HG03432 (cell line): ENCODE measurements at regions not wholly inside any gene's neighbourhood (a gene's known extent, or its start where the extent isn't known, plus 50 kb on each side); places are given as distances from the start of the nearest gene placed in this dataset.
"Not testable (repeated sequence)": the region's sequence is repeated elsewhere in the genome, so short reads cannot be mapped to it uniquely, and the experiment has no call there.

ENCODE experiments used
- ATAC-seq: cut with Tn5 transposase; IDR thresholded peaks from one replicate; pipeline ENCODE4 v1.9.1; 2021; ENCODE audit warnings: mild to moderate bottlenecking, moderate library complexity; ENCODE audit not compliant: unreplicated experiment

DNA sequence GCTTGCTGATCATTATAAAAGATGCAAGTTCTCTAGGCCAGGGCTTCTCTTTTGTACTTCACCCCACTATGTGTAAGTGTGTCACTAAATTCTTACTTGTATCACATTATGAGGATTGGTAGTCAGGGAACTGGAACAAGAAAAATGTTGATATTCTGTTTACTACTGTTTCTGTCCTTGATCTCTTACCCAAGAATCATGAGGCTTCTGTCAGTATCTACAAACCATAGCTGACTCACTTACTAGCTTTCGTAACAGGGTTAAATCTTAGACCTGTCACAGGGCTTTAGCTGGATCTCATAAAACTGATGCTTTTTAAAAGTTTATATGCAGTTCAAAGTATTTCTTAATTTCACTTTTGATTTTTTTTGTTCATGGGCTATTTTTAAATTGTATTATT lies 681.2 kb downstream of the PLPP3 start:
- no peak for ATAC-seq

DNA sequence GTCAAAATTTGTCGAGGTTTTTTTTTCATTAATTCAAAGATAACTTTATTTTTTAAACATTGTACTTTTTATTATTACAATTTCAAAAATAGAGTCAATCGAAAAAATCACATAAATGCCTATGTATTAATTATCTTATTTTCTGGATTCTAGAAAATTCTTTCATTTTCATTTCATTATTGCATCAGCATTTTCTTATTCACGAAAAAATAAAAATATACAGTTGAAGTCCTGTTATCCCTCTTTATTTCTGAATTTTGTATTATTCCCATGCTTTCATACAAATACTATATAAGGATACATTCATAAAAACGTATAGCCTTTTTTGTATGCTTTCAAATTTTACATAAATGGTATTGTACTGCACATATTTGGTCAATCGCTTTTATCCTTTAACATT lies 681.0 kb upstream of the USP24 start:
- ATAC-seq: no peak

DNA sequence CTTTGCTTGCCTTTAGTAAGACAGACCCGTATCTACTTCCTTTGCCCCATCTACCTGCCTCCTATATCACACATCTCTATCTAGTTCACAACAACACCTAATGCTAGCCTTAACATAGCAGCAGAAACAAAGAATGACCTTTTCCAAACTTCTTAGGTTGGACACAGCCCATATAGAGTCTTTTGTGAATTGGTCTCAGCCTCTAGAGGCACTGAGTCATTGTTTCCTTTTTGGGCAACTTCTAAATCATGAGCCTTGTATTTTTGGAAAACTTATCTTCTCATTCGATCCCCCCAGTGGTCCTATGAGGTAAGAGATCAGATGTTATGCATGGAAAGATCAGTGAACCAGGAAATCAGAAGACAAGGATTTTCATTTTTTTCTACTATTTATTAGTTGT lies 679.4 kb upstream of the USP24 start:
- no peak for ATAC-seq

DNA sequence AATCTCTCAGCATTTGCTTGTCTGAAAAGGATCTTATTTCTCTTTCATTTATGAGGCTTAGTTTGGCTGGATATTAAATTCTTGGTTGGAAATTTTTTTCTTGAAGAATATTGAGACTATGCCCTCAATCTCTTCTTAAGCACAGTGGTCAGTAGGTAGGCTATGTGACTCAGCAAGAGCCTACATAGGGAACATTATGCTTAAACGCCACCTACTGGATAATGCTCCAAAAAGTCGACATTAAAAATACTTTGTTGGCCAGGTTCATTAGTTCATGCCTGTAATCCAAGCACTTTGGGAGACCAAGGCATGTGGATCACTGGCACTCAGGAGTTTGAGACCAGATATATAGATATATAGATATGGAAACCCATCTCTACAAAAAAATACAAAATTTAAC lies 678.0 kb upstream of the USP24 start:
- ATAC-seq: no peak

DNA sequence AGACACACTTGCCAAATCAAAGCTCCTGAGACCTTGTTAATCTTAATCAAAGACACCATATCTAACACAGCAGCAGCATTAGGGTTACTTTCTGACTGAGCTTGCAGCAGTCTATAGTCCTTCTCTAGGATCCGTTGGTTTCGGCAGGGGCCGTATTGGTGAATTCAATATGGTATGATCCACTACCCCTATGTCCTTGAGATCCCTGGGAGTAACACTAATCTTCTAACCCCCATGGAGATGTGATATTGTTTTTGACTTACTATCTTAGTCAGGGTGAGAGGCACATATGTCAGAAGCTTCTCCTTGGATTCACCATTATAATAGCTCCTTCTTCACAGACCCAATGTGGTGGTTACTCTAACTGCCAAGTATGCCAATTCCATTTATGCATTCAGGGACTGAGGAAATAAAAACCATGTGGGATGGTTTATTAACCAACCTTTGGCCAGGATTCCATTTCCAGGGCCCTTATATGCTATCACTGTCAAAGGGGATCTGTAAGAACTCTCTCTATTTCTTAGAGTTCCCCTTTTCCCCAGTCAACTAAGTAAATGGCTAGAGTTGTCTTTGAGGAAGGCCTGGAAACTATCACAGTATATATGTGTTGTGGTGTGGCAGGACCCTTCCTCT lies 673.6 kb upstream of the USP24 start:
- no peak for ATAC-seq

DNA sequence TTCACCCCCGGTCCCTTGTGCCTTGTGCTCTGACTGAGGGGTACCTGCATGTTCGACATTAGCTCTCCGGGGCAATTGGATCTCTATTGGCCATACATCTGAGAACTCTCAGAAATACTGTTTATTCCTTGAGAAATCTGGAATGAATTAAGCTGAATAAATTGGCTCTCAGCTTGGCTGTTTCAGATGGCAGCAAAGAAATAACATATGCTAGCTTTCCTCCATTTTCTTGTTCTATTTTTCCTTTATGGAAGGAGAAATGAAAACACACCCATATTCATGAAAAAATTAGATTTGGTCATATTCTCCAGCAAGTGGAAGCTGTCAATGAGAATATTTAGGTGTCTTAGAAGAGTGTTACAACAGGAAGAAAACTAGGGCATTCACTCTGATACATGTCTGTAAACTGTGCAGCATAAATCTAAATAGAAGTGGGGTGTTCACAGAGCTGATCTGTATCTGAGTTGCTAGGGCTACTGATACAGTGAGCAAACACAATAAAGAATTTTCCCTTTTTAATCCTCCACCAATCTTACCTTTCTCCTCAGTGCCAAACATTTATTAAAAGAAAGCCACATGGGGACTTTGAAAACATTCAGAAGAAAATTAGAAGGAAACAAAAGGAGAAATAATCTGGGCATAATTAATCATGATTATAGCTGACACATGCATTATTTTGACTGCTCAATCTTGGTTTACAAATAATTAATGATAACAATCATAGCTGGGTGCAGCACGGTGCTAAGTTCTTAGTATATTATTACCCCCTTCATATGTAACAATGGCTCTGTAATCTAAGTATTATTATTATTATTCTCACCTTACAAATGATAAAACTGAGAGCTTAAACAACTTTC lies 671.9 kb upstream of the USP24 start:
- no peak for ATAC-seq

DNA sequence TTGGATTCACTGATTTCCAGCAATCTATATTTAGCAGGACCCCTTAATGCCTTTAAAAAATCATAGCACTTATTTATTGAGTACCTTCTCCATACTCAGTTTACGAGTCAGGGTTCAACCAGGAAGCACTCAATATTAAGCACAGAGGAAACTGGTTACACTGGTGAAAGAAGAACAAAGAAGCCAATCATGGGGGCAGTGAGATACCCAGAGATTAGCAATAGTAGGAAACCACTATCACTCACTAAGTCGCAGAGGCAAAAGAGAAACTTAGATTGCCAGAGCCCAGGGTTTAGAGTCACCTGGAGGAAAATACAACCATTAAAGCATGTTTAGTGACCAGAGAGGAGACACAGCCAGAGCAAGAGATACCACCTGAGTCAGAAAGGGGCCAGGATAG lies 670.5 kb upstream of the USP24 start:
- no peak for ATAC-seq

DNA sequence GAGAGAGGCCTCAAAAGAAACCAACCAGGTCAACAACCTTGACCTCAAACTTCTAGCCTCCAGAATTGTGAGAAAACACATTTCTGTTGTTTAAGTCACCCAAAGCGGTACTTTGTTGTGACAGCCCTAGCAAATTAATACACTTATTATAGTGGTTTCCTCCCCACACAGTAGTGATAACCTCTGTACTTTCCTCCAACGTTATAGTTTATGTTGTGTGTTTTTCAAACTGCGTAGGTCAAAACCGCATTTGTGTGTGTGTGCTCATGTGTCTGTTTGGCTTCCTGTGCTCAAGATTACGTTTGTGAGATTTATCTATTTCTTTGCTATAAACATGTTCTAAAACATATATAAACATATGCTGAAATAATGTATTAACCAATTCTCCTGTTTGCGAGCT lies 667.8 kb upstream of the USP24 start:
- no peak for ATAC-seq

DNA sequence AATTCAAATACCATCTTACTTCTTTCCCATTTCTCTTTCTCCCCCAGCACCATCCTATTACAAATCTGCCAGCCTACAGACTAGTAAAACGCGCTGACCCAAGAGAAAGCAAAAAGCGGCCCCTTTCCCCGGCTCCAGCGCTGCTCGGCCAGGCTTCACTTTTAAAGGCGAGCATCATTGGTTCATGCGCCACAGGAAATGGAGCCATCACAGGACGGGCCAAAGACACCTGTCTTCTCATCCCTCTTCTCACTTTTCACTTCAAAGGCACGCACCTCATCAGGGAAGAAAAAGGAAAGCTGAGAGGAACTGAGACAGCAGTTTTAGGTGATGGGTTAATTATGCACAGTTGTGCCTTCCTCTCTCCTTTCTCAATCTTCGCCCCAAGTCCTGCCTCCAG lies 664.2 kb upstream of the USP24 start:
- no peak for ATAC-seq

DNA sequence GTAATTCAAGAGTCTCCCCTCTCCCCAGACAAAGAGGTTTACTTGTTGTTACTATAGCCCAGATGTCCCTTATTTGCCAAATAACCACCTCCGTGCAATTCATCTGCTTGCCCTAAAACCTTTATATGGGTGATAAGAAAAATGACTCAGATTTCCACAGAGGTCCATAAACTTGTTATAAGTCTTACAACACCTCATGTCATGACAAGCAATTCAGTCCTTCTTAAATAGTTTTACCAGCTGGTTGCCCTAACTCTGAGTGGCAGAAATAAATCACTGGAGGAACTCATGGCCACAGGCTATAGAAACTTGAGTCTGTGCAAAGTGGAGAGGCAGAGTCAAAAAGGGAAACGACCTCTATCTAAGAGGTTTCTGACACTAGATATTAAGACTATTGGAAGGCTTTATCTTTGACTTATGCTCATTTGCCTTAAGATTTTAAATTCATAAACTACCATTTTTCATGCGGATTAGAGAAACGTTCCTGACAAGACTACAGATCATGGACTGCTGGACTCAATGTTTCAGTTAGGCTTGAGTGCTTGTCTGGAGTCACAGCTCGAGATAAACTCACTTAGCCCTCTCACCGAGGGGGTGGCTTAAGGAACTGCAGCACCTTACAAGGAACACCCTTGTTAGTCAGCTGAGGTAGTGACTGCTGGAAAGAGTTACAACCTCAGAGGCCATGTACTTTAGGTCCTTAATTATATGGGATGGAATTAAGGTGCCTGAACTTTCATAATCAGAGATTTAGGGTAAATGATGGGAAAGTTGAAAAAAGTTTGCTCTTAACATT lies 662.5 kb upstream of the USP24 start:
- ATAC-seq: no peak

DNA sequence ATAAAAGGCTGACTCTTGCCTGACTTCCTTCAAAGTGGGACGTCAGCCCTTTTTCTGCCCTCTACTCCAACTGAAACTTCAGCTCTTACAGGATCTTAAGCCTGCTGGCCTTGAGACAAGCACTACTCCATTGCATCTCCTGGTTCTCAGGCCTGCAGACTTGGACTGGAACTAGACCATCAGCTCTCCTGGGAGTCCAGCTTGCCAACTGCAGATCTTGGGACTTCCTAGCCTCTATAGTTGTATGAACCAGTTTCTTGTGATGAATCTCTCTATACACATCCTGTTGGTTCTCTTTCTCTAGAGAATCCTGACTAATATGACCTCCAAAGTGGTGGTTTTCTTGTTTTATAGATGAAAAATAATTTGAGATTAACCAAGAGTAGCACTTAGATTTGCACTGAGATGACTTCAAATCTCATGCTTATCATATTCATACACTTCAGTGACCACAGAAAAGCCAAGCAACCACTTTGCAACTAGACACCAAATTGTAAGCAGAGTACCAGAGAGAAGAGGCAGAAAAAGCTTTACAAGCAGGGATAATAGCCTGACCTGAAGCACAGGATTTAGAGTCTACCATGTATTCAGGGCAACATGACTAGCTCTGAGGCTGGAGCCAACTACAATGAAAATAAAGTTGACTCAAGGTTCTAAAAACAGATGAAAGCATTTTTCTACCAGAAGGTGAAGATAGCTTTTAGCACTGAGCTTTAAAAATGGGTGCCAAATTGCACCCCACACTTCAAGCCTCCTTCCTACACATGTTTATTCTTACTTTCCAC lies 661.3 kb upstream of the USP24 start:
- ATAC-seq: no peak

DNA sequence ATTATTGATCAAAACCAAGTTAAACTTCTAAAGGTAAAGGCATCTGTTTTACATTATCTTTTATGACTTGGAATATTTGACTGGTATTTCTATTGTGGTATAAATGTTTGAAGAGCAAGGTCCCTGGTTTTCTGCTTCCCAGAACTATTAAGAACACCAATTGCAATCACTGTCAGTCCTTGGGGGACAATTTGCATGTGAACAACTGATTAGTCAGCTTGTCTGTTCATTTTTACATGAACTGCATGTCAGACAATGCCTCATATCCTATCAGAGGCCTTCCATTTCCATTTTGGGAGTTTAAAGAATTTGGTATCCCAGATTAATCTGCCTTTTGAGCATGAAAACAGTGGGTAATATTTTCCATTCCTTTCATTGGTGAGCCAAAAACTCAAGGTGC lies 654.9 kb upstream of the USP24 start:
- no peak for ATAC-seq

DNA sequence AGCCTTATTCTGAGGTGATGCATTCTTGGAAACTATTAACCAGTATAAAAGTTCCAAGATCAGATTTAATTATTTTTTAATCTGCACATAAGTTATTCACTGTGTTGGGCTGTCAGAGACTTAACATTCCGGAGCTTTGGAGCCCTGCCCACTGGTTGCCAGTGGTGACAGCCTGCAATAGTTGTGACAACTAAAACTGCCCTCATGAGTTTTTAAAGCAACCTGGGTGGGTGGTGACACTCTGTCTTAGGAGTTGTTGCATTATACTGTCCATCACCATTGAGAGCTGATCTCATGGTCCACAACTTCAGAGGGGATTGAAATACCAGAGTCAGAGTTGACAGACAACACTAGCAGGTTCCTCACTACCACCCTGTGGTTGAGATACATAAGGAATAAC lies 653.9 kb upstream of the USP24 start:
- ATAC-seq: no peak

DNA sequence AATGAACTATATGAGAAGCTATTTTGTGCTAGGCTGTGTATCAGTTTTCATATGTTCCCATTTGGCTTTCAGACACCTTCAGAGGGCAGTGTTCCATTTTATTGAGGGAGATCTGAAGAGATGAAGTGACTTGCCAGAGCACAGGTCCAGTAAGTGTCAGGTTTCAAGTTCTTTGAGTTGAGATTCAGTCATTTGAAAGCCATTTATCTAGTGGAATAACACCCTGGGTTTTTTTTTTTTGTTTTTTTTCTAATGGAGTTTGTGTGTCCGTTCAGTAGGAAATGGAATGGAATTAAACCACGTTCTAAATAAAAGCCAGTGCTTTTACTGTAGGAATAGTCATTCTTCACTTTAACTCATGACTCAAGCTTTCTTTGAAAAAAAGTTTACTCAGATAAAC lies 652.9 kb upstream of the USP24 start:
- no peak for ATAC-seq

DNA sequence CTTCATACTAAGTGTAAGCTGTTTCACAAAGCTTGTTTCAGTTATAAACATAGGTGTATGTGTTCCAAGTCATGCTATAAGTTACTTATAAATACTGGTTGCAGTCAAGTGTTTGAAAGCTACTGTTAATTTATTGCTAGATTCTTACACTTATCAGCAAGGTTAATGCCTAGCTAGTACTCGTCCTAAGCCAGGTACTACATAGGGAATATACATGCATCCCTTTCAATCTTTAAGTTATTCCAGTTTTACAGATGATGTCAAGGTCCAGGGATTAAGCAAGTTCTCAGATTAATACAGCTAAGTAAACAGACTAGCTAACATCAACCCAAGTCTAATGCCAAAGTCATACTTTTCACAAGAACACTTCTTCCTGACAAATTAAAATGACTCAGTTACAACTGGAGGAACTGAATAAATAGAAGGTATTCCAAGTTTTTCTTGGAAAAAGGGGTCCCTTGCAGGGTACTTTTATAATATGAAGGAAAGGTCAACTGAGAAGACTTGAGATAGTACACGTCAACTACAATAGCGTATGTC lies 652.2 kb upstream of the USP24 start:
- no peak for ATAC-seq

DNA sequence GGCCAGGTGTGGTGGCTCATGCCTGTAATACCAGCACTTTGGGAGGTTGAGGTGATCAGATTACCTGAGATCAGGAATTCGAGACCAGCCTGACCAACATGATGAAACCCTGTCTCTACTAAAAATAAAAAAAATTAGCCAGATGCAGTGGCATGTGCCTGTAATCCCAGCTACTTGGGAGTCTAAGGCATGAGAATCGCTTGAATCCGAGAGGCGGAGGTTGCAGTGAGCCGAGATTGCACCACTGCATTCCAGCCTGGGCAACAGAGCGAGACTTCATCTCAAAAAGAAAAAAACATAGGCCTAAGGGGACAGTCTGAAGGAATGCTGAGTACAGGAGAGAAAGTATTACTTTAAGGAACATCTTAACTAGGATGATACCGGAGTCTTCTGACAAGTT lies 650.6 kb upstream of the USP24 start:
- not testable (repeated sequence) for ATAC-seq

DNA sequence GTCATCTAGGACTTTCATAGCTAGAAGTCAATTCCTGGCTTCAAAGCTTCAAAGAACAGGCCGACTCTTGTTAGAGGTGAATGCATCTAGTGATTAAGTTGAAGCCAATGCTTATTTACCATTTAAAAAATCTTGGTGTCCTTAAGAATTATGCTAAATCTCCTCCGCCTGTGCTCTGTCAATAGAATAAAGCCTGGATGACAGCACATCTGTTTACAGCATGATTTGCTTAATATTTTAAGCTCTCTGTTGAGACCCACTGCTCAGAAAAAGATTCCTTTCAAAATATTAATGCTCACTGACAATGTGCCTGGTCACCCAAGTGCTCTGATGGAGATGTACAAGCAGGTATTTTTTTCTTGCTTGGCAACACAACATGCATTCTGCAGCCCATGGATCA lies 649.1 kb upstream of the USP24 start:
- no peak for ATAC-seq

DNA sequence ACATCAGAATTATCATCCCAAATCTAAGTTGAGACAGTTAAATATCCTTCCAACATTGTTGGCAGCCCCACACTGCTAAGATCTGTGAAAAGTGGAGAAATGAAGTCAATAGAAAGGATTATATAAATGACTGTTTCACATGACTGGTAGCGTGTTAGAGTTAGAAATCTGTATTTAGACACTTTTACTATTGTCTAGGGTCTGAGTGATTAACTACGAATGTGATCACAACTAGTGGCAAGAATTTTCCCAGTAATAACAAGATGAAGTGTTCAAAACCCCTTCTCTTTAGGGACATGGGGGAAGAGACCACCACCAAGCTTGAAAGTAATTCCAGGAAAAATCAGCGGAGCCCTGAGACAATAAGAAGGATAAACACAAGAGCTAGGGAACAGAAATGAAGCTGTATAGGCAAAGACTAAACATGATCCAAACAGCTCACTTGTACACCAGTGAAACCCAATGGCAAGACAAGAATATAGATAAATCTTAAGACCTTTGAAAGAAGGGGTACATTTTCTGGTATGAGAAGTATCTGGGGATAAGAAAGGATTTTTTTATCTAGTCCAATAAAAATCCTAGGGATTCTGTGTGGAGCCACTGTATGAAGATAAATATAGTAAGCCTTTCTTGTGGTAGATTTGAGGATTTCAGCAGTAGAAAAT lies 646.6 kb upstream of the USP24 start:
- no peak for ATAC-seq

DNA sequence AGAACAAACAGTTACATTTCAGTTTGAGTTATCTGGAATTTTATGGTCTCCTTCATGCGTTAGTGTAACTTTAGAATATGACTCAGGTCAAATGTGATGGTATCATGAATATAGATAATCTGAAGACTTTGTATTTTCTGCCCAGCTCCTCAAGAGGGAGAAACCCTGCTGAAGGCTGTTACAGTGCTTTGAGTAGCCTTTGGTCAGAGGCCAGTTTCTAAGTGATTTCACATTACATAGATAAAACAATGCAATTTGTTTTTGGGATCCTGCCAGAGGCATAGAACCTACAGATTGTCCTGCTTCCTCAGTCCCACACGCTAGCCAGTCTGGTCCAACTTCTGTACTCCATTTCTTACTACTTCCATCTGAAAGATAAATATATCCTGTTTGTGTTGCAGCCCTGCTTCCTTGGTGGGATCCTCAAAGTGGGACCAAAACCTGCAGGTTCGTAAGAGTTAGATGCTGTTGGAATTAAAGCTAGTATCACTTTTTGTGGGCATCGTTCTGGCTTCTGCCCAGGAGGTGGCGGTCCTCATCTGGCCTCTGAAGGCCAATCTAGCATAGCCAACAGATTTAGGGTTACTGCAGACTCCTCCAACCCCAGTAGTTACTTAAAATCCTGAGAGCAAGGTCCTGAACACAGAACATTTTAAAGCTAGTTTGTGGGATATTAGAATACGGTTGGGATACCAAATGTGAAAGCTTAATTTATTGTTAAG lies 645.8 kb upstream of the USP24 start:
- ATAC-seq: no peak

DNA sequence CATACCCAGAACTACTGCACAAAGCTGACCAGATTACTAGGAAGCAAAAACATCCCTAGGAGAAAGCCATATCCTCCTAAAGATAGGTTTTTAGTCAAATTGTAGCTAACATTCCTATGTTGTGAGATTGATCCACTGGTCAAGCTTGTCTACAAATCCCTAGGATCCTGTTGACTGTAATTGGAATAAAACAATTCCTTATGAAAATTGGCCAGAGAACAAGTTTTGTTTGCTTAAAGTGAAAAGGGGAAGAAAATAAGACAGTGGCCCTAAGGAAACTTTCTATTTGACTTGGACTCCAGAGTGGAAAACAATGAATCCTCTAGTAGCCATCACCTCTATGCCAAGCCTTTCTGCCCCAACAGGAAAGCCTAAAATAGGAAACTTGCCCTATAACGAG lies 645.2 kb upstream of the USP24 start:
- no peak for ATAC-seq
